ENCODE measurements at regions not wholly inside any gene's neighbourhood (a gene's known extent, or its start where the extent isn't known, plus 50 kb on each side); places are given as distances from the start of the nearest gene placed in this dataset.

GRCh38 chr2:48107326-48107925, 201.1 kb upstream of the FBXO11 start:
- no peak for DNase-seq (ENCODE audit: low spot score)

GRCh38 chr2:48108455-48108854, 202.2 kb upstream of the FBXO11 start:
- DNase-seq (ENCODE audit: low spot score) = no peak

GRCh38 chr2:48109491-48110204, 203.3 kb upstream of the FBXO11 start:
- DNase-seq (ENCODE audit: low spot score) = no peak

GRCh38 chr2:48110492-48110891, 204.0 kb upstream of the FOXN2 start:
- DNase-seq (ENCODE audit: low spot score) = no peak

- DNase-seq (ENCODE audit: low spot score) = no peak
Measured at GRCh38 chr2:48112911-48113680, 201.4 kb upstream of the FOXN2 start.

GRCh38 chr2:48113767-48114166, 200.7 kb upstream of the FOXN2 start:
- DNase-seq (ENCODE audit: low spot score) = no peak

- DNase-seq (ENCODE audit: low spot score) = peak; percentile 53
Measured at GRCh38 chr2:48114256-48114655, 200.2 kb upstream of the FOXN2 start.

GRCh38 chr2:48116497-48116896, 198.0 kb upstream of the FOXN2 start:
- no peak for DNase-seq (ENCODE audit: low spot score)

- DNase-seq (ENCODE audit: low spot score) = no peak
Measured at GRCh38 chr2:48118895-48119294, 195.6 kb upstream of the FOXN2 start.

- DNase-seq (ENCODE audit: low spot score) = no peak
Measured at GRCh38 chr2:48120112-48120511, 194.4 kb upstream of the FOXN2 start.

- no peak for DNase-seq (ENCODE audit: low spot score)
Measured at GRCh38 chr2:48120759-48121242, 193.7 kb upstream of the FOXN2 start.

GRCh38 chr2:48122166-48122565, 192.3 kb upstream of the FOXN2 start:
- DNase-seq (ENCODE audit: low spot score) = no peak

GRCh38 chr2:48124592-48124991, 189.9 kb upstream of the FOXN2 start:
- DNase-seq (ENCODE audit: low spot score) = no peak

GRCh38 chr2:48126162-48126561, 188.3 kb upstream of the FOXN2 start:
- no peak for DNase-seq (ENCODE audit: low spot score)

GRCh38 chr2:48127612-48128191, 186.8 kb upstream of the FOXN2 start:
- no peak for DNase-seq (ENCODE audit: low spot score)

GRCh38 chr2:48129293-48129950, 185.1 kb upstream of the FOXN2 start:
- DNase-seq (ENCODE audit: low spot score) = no peak

GRCh38 chr2:48131539-48132270, 182.8 kb upstream of the FOXN2 start:
- no peak for DNase-seq (ENCODE audit: low spot score)

GRCh38 chr2:48132271-48132625, 182.2 kb upstream of the FOXN2 start:
- DNase-seq (ENCODE audit: low spot score) = no peak

GRCh38 chr2:48134704-48135103, 179.8 kb upstream of the FOXN2 start:
- no peak for DNase-seq (ENCODE audit: low spot score)

- no peak for DNase-seq (ENCODE audit: low spot score)
Measured at GRCh38 chr2:48135797-48136196, 178.7 kb upstream of the FOXN2 start.

- no peak for DNase-seq (ENCODE audit: low spot score)
Measured at GRCh38 chr2:48137829-48138228, 176.7 kb upstream of the FOXN2 start.

- no peak for DNase-seq (ENCODE audit: low spot score)
Measured at GRCh38 chr2:48138898-48139297, 175.6 kb upstream of the FOXN2 start.

Data from hematopoietic multipotent progenitor cell treated with erythropoietin and hydrocortisone succinate and interleukin-3 and kit ligand, for 15 days (in vitro differentiated cells).